K562 (cell line): ENCODE measurements at regions not wholly inside any gene's neighbourhood (a gene's known extent, or its start where the extent isn't known, plus 50 kb on each side); places are given as distances from the start of the nearest gene placed in this dataset.
A peak's percentile ranks its signal among the peaks of the same experiment; 100 is the strongest.

Experiments
- ATAC-seq: fragments of 200-7000 bp; cut with Tn5 transposase; 3 replicates; pipeline ENCODE4 v1.9.1; 2020; ENCODE audit warnings: moderate library complexity
- BruUV-seq: library from RNA; stranded (reverse); fragments of 400-500 nt; replicated peaks from 2 replicates; lab custom pipeline; 2021; lab: Mats Ljungman, UMichigan
- CTCF ChIA-PET: fragments of 300-600 bp; formaldehyde crosslinking; extraction: SDS; loops from one replicate; lab custom pipeline; 2021; ENCODE audit warnings: low intra/inter-chr PET ratio; lab: Yijun Ruan, JAX
- POLR2A ChIA-PET: fragments of 300-600, 350-650 bp; sonication (Branson Sonifier 250); formaldehyde crosslinking; extraction: SDS; loops from one replicate; lab custom pipeline; 2021; ENCODE audit warnings: antibody characterized with exemption, inconsistent platforms; lab: Yijun Ruan, JAX
- DNase-seq, 4 experiments: peaks; one replicate each; pipeline versions ENCODE4 v3.0.0 to v3.0.0-alpha.2; 2011 to 2018; ENCODE audit warnings: low spot score in 3 of 4, mixed read lengths in 3 of 4; ENCODE audit errors: extremely low read depth in 1 of 4
- FAIRE-seq: peaks from 2 replicates; lab custom pipeline; 2011; peaks lifted over from hg19 to GRCh38; lab: Jason Lieb, UNC
- H2AFZ ChIP-seq: 2 replicates; pipeline ENCODE4 v1.6.0; 2011; ENCODE audit warnings: low read depth, low read length, control low read depth, inconsistent platforms
- H3K27ac ChIP-seq: fragments of 200-600 bp; 3 replicates; pipeline ENCODE4 v1.8.0; 2011; ENCODE audit warnings: low read depth, mild to moderate bottlenecking, control low read depth, inconsistent platforms, low read length, moderate library complexity, mixed read lengths; ENCODE audit errors: extremely low read depth
- H3K27me3 ChIP-seq, 2 experiments: fragments of 300-600 bp in 1 of 2; 2 replicates in 1 of 2; 3 replicates in 1 of 2; pipeline versions ENCODE4 v1.6.0 to v1.8.0; 2011; ENCODE audit warnings: inconsistent platforms in 2 of 2, low read length in 2 of 2, mild to moderate bottlenecking in 1 of 2, mixed read lengths in 1 of 2, moderate library complexity in 1 of 2; ENCODE audit not compliant: control insufficient read depth in 2 of 2, insufficient read depth in 2 of 2
- H3K36me3 ChIP-seq: fragments of 300-600 bp; 3 replicates; pipeline ENCODE4 v1.8.0; 2011; ENCODE audit warnings: mild to moderate bottlenecking, low read length, inconsistent platforms; ENCODE audit not compliant: control insufficient read depth, insufficient read depth
- H3K4me1 ChIP-seq, 2 experiments: fragments of 200-600 bp in 1 of 2; replicated peaks in 1 of 2; 2 replicates in 1 of 2; 3 replicates in 1 of 2; pipeline versions ENCODE4 v1.5.1 to v1.8.0; 2011; ENCODE audit warnings: inconsistent platforms in 2 of 2, low read length in 2 of 2, mild to moderate bottlenecking in 1 of 2, mixed read lengths in 1 of 2, moderate library complexity in 1 of 2; ENCODE audit not compliant: control insufficient read depth in 2 of 2, insufficient read depth in 2 of 2
- H3K4me2 ChIP-seq: 2 replicates; pipeline ENCODE4 v1.6.1; 2011; ENCODE audit warnings: low read length, control low read depth, inconsistent platforms, mixed read lengths; ENCODE audit not compliant: insufficient read depth
- H3K4me3 ChIP-seq: fragments of 200-600 bp; sonication (generic), shearing (Covaris generic); 2 replicates; pipeline ENCODE4 v1.5.1; 2016; ENCODE audit warnings: control low read depth, inconsistent platforms
- H3K79me2 ChIP-seq: fragments of 200-600 bp; 3 replicates; pipeline ENCODE4 v1.8.0; 2011; ENCODE audit warnings: low read length, inconsistent platforms; ENCODE audit not compliant: control insufficient read depth, insufficient read depth
- H3K9ac ChIP-seq, 2 experiments: 2 replicates each; pipeline versions ENCODE4 v1.6.0 to v1.6.1; 2011; ENCODE audit warnings: low read depth in 2 of 2, low read length in 2 of 2, control low read depth in 1 of 2, inconsistent platforms in 1 of 2, mild to moderate bottlenecking in 1 of 2, mixed read lengths in 1 of 2; ENCODE audit not compliant: insufficient read depth in 1 of 2
- H3K9me1 ChIP-seq: one replicate; pipeline ENCODE4 v1.6.0; 2011; ENCODE audit warnings: inconsistent platforms, mild to moderate bottlenecking, low read length, moderate library complexity; ENCODE audit not compliant: control insufficient read depth, insufficient read depth
- H3K9me3 ChIP-seq: replicated peaks from 2 replicates; pipeline ENCODE4 v1.5.1; 2011; ENCODE audit warnings: low read depth, low read length, inconsistent platforms; ENCODE audit not compliant: control insufficient read depth, insufficient read depth
- H4K20me1 ChIP-seq: replicated peaks from 2 replicates; pipeline ENCODE4 v1.6.1; 2011; ENCODE audit warnings: low read length, inconsistent platforms, mixed read lengths; ENCODE audit not compliant: control insufficient read depth, insufficient read depth
- WGBS: fragments of 100-300 bp; shearing (Covaris generic); methylation state at CpG from one replicate; pipeline ENCODE4 v1.1.6; 2016; ENCODE audit warnings: low coverage, mixed read lengths; ENCODE audit not compliant: insufficient coverage; ENCODE audit errors: missing lambda C conversion rate; 5-methylcytosine and 5-hydroxymethylcytosine counted together
- in situ Hi-C: fragments of 300-500 bp; cut with MboI; formaldehyde crosslinking; loops from 4 replicates; pipeline ENCODE4 v1.15.0; 2018; ENCODE audit warnings: inconsistent platforms, mixed read lengths
- intact Hi-C: fragments of 100-400 bp; cut with micrococcal nuclease; formaldehyde crosslinking; loops from 2 replicates; pipeline ENCODE4 v1.14.2; 2022
- TF ChIP-seq, protein P1 (sequence below): fragments of 250-450 bp; sonication (Bioruptor Pico); IDR thresholded peaks from 2 replicates; pipeline ENCODE4 v1.5.0; 2020; ENCODE audit warnings: mild to moderate bottlenecking
- TF ChIP-seq, protein P2 (sequence below), 2 experiments: fragments of 450-650 bp in 1 of 2; sonication (generic) in 1 of 2; formaldehyde crosslinking in 1 of 2; IDR thresholded peaks; 2 replicates each; pipeline versions ENCODE4 v1.7.1 to v1.9.0; 2016 to 2022; ENCODE audit warnings: inconsistent platforms in 1 of 2, mild to moderate bottlenecking in 1 of 2, missing genetic modification reagents in 1 of 2

DNA sequence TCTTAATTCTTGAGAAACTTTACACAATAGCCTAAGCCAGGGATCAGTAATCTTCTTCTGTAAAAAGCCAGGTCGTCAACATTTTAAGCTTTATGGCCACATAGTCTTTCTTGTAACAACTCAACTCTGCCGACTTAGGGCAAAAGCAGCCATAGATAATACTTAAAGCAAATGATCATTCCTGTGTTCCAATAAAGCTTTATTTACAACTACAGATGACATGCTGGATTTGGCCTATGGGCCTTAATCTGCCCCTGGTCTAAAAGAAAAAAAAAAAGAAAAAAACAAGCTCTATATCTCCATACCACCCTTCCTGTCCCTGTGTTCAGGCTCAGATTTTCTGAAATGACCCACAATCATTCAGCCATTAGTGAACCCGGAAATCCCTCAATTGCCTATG, 220.3 kb downstream of the ENC1 start:
- ATAC-seq = no peak
- no TSS peak for BruUV-seq
- Histone ChIP-seq H3K27ac (no peak overlapping the region), H3K79me2 (no peaks in the 10 kb centered on the region), H3K27me3 (no peaks in the 10 kb centered on the region), H3K9ac (no peak overlapping the region), H4K20me1 (no peaks in the 10 kb centered on the region), H3K4me2 (no peak overlapping the region), H3K4me1 (peaks cover 0 to 6% of the 10 kb centered on the region in 2 experiments; a peak in 2 of 5 replicates), H2AFZ (no peak overlapping the region), H3K36me3 (no peaks in the 10 kb centered on the region), H3K4me3 (no peak overlapping the region), H3K9me1 (no peaks in the 10 kb centered on the region), H3K9me3 (no peaks in the 10 kb centered on the region)
- no peak for DNase-seq
- ChIA-PET POLR2A (no interaction called here), CTCF (no interaction called here)
- in situ Hi-C loops = no loop called here
- no peak for FAIRE-seq
- intact Hi-C loops = no loop called here
- WGBS = 11% methylated on average over 3 of the region's 3 CpGs
- TF ChIP-seq, protein P1, sequence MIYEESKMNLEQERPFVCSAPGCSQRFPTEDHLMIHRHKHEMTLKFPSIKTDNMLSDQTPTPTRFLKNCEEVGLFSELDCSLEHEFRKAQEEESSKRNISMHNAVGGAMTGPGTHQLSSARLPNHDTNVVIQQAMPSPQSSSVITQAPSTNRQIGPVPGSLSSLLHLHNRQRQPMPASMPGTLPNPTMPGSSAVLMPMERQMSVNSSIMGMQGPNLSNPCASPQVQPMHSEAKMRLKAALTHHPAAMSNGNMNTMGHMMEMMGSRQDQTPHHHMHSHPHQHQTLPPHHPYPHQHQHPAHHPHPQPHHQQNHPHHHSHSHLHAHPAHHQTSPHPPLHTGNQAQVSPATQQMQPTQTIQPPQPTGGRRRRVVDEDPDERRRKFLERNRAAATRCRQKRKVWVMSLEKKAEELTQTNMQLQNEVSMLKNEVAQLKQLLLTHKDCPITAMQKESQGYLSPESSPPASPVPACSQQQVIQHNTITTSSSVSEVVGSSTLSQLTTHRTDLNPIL = no peak
- TF ChIP-seq, protein P2, sequence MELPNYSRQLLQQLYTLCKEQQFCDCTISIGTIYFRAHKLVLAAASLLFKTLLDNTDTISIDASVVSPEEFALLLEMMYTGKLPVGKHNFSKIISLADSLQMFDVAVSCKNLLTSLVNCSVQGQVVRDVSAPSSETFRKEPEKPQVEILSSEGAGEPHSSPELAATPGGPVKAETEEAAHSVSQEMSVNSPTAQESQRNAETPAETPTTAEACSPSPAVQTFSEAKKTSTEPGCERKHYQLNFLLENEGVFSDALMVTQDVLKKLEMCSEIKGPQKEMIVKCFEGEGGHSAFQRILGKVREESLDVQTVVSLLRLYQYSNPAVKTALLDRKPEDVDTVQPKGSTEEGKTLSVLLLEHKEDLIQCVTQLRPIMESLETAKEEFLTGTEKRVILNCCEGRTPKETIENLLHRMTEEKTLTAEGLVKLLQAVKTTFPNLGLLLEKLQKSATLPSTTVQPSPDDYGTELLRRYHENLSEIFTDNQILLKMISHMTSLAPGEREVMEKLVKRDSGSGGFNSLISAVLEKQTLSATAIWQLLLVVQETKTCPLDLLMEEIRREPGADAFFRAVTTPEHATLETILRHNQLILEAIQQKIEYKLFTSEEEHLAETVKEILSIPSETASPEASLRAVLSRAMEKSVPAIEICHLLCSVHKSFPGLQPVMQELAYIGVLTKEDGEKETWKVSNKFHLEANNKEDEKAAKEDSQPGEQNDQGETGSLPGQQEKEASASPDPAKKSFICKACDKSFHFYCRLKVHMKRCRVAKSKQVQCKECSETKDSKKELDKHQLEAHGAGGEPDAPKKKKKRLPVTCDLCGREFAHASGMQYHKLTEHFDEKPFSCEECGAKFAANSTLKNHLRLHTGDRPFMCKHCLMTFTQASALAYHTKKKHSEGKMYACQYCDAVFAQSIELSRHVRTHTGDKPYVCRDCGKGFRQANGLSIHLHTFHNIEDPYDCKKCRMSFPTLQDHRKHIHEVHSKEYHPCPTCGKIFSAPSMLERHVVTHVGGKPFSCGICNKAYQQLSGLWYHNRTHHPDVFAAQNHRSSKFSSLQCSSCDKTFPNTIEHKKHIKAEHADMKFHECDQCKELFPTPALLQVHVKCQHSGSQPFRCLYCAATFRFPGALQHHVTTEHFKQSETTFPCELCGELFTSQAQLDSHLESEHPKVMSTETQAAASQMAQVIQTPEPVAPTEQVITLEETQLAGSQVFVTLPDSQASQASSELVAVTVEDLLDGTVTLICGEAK (IDR thresholded peaks at IDR 0.05) = peak; percentile 93
- TF ChIP-seq, protein P2 (CRISPR knock-in tag; IDR thresholded peaks at IDR 0.05) = peak; percentile 86
